Ishikawa (cell line): ENCODE measurements at regions not wholly inside any gene's neighbourhood (a gene's known extent, or its start where the extent isn't known, plus 50 kb on each side); places are given as distances from the start of the nearest gene placed in this dataset.

Experiments
- CEBPB ChIP-seq: IDR thresholded peaks from 2 replicates; pipeline ENCODE4 v1.6.1; 2012
- CREB1 ChIP-seq: IDR thresholded peaks from 2 replicates; pipeline ENCODE4 v1.6.1; 2012; ENCODE audit warnings: low read depth
- EGR1 ChIP-seq: IDR thresholded peaks from 2 replicates; pipeline ENCODE4 v1.6.1; 2012
- EP300 ChIP-seq: IDR thresholded peaks from 2 replicates; pipeline ENCODE4 v1.6.1; 2012; ENCODE audit warnings: borderline replicate concordance
- FOXM1 ChIP-seq: IDR thresholded peaks from 2 replicates; pipeline ENCODE4 v1.6.1; 2012; ENCODE audit warnings: low read depth, borderline replicate concordance
- MAX ChIP-seq: IDR thresholded peaks from 2 replicates; pipeline ENCODE4 v1.6.1; 2012
- NFIC ChIP-seq: IDR thresholded peaks from 2 replicates; pipeline ENCODE4 v1.6.1; 2012
- RAD21 ChIP-seq: IDR thresholded peaks from 2 replicates; pipeline ENCODE4 v1.6.1; 2012; ENCODE audit warnings: low read depth
- REST ChIP-seq: IDR thresholded peaks from 2 replicates; pipeline ENCODE4 v1.6.1; 2012; ENCODE audit warnings: low read depth, mild to moderate bottlenecking
- TAF1 ChIP-seq: IDR thresholded peaks from 2 replicates; pipeline ENCODE4 v1.6.1; 2012; ENCODE audit warnings: low read depth, mild to moderate bottlenecking
- TCF12 ChIP-seq: IDR thresholded peaks from 2 replicates; pipeline ENCODE4 v1.6.1; 2012; ENCODE audit warnings: low read depth
- YY1 ChIP-seq: IDR thresholded peaks from 2 replicates; pipeline ENCODE4 v1.6.1; 2012; ENCODE audit warnings: low read depth
- ZBTB7A ChIP-seq: IDR thresholded peaks from 2 replicates; pipeline ENCODE4 v1.6.1; 2012; ENCODE audit warnings: low read depth

DNA sequence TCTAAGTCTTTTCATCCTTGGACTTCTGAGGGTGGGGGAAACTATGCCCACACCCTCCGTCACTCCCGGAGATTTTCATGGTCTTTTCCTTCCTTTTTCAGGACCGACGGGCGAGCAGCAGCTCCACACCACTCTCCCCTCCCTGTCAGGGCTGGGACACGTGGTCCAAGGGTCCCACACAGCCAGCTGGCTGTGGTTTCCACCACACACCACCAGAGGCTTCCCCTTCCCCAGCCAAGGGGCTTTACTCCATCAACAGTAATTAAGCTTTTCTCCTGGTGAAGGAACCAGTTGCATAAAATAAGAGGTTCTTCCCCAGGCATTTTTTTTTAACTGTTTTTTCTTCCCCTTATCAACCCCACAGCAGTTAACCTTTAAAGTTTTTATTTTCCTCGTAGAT, 453.9 kb downstream of the GPAT3 start:
- no peak for TF ChIP-seq RAD21
- TF ChIP-seq TAF1: no peak
- TF ChIP-seq FOXM1: no peak
- no peak for TF ChIP-seq CEBPB
- no peak for TF ChIP-seq YY1
- TF ChIP-seq EP300: no peak
- TF ChIP-seq CREB1: no peak
- no peak for TF ChIP-seq MAX
- no peak for TF ChIP-seq EGR1
- TF ChIP-seq NFIC: no peak
- TF ChIP-seq REST: no peak
- TF ChIP-seq TCF12: no peak
- TF ChIP-seq ZBTB7A: no peak
